Endothelial cell of umbilical vein (primary cell): ENCODE measurements at regions not wholly inside any gene's neighbourhood (a gene's known extent, or its start where the extent isn't known, plus 50 kb on each side); places are given as distances from the start of the nearest gene placed in this dataset.

ENCODE experiments used
- BruUV-seq: library from RNA; stranded (reverse); fragments of 400-500 nt; replicated peaks from 2 replicates; lab custom pipeline; 2021; lab: Mats Ljungman, UMichigan
- CTCF ChIA-PET: fragments of 300-600, 350-600 bp; sonication (Branson Sonifier 250); formaldehyde crosslinking; loops from one replicate; lab custom pipeline; 2021; ENCODE audit warnings: antibody characterized with exemption, inconsistent platforms; lab: Charles Lee
- POLR2A ChIA-PET: fragments of 300-600, 350-600 bp; sonication (Branson Sonifier 250); formaldehyde crosslinking; loops from one replicate; lab custom pipeline; 2021; ENCODE audit warnings: antibody characterized with exemption, inconsistent platforms; lab: Charles Lee
- DNase-seq: peaks from one replicate; pipeline ENCODE4 v3.0.0-alpha.2; 2011; ENCODE audit warnings: low read depth, low spot score
- FAIRE-seq: peaks from 2 replicates; lab custom pipeline; 2011; peaks lifted over from hg19 to GRCh38; lab: Jason Lieb, UNC
- H2AFZ ChIP-seq: 2 replicates; pipeline ENCODE4 v1.6.0; 2012; ENCODE audit warnings: low read depth, low read length, control low read depth, inconsistent platforms
- H3K27ac ChIP-seq: 2 replicates; pipeline ENCODE4 v1.5.1; 2011; ENCODE audit warnings: low read depth, mild to moderate bottlenecking, control low read depth, low read length, moderate library complexity; ENCODE audit not compliant: insufficient read depth
- H3K27me3 ChIP-seq, 2 experiments: 2 replicates each; pipeline versions ENCODE4 v1.6.0 to v1.6.1; 2011; ENCODE audit warnings: low read length in 2 of 2, mixed read lengths in 1 of 2; ENCODE audit not compliant: control insufficient read depth in 2 of 2, insufficient read depth in 2 of 2
- H3K36me3 ChIP-seq, 2 experiments: 2 replicates in 1 of 2; 3 replicates in 1 of 2; pipeline ENCODE4 v1.5.1; 2011; ENCODE audit warnings: low read length in 2 of 2, mild to moderate bottlenecking in 1 of 2, moderate library complexity in 1 of 2; ENCODE audit not compliant: control insufficient read depth in 2 of 2, insufficient read depth in 2 of 2; ENCODE audit errors: extremely low read depth in 1 of 2
- H3K4me1 ChIP-seq: 3 replicates; pipeline ENCODE4 v1.5.1; 2011; ENCODE audit warnings: mild to moderate bottlenecking, low read length; ENCODE audit not compliant: control insufficient read depth, insufficient read depth; ENCODE audit errors: extremely low read depth
- H3K4me2 ChIP-seq: 2 replicates; pipeline ENCODE4 v1.6.1; 2011; ENCODE audit warnings: low read length, control low read depth, mixed read lengths; ENCODE audit not compliant: insufficient read depth
- H3K4me3 ChIP-seq, 3 experiments: fragments of 200-600 bp in 1 of 3; sonication (generic), shearing (Covaris generic) in 1 of 3; replicated peaks in 1 of 3; 2 replicates each; pipeline ENCODE4 v1.5.1; 2011 to 2016; ENCODE audit warnings: control low read depth in 3 of 3, low read length in 3 of 3, mild to moderate bottlenecking in 2 of 3, inconsistent platforms in 1 of 3, low read depth in 1 of 3, moderate library complexity in 1 of 3; ENCODE audit not compliant: insufficient read depth in 1 of 3
- H3K79me2 ChIP-seq: 2 replicates; pipeline ENCODE4 v1.6.0; 2012; ENCODE audit warnings: low read length, inconsistent platforms; ENCODE audit not compliant: control insufficient read depth, insufficient read depth
- H3K9ac ChIP-seq: replicated peaks from 2 replicates; pipeline ENCODE3; 2011; ENCODE audit warnings: low read length, control low read depth; ENCODE audit not compliant: insufficient read depth; ENCODE audit errors: extremely low read depth
- H3K9me1 ChIP-seq: replicated peaks from 3 replicates; pipeline ENCODE4 v1.6.0; 2011; ENCODE audit warnings: mild to moderate bottlenecking, low read length; ENCODE audit not compliant: control insufficient read depth, insufficient read depth; ENCODE audit errors: extremely low read depth
- H3K9me3 ChIP-seq: replicated peaks from 2 replicates; pipeline ENCODE4 v1.5.1; 2012; ENCODE audit warnings: low read length, inconsistent platforms; ENCODE audit not compliant: control insufficient read depth, insufficient read depth
- H4K20me1 ChIP-seq: replicated peaks from 2 replicates; pipeline ENCODE3; 2011; ENCODE audit warnings: mild to moderate bottlenecking, low read length; ENCODE audit not compliant: control insufficient read depth, insufficient read depth; ENCODE audit errors: extremely low read depth
- EZH2 ChIP-seq: IDR thresholded peaks from 2 replicates; pipeline ENCODE4 v1.6.1; 2012; ENCODE audit warnings: borderline replicate concordance, low read depth, mild to moderate bottlenecking, moderate library complexity, low read length, inconsistent platforms; ENCODE audit not compliant: severe bottlenecking
- FOS ChIP-seq: IDR thresholded peaks from 2 replicates; pipeline ENCODE4 v1.6.1; 2011; ENCODE audit warnings: mild to moderate bottlenecking, low read length, moderate library complexity, borderline replicate concordance; ENCODE audit not compliant: insufficient read depth
- GATA2 ChIP-seq: IDR thresholded peaks from 2 replicates; pipeline ENCODE4 v1.7.0; 2011; ENCODE audit warnings: low read depth, mild to moderate bottlenecking, moderate library complexity, mixed read lengths, low read length; ENCODE audit not compliant: insufficient read length, insufficient read depth
- JUN ChIP-seq: IDR thresholded peaks from 2 replicates; pipeline ENCODE4 v1.6.1; 2011; ENCODE audit warnings: borderline replicate concordance, low read depth; ENCODE audit not compliant: insufficient read length, insufficient read depth
- MAX ChIP-seq: IDR thresholded peaks from 2 replicates; pipeline ENCODE4 v1.6.1; 2011; ENCODE audit not compliant: insufficient read depth, insufficient read length
- MYC ChIP-seq: IDR thresholded peaks from one replicate; pipeline ENCODE4 v1.6.1; 2011; ENCODE audit warnings: mild to moderate bottlenecking, low read depth, low read length
- POLR2A ChIP-seq: IDR thresholded peaks from 2 replicates; pipeline ENCODE4 v1.6.1; 2012; ENCODE audit warnings: low read depth, mild to moderate bottlenecking, control low read depth, low read length
- POLR2AphosphoS5 ChIP-seq: IDR thresholded peaks from 2 replicates; pipeline ENCODE4 v1.6.1; 2012; ENCODE audit warnings: low read depth, mild to moderate bottlenecking, control low read depth, low read length, moderate library complexity; ENCODE audit not compliant: insufficient read depth
- dilution Hi-C: fragments of 300-500 bp; cut with MboI; formaldehyde crosslinking; loops from one replicate; pipeline ENCODE4 v1.15.0; 2019; ENCODE audit warnings: low sequenced_read_pairs; ENCODE audit not compliant: extremely low pct_ligation_motif_present
- intact Hi-C: fragments of 100-400 bp; cut with micrococcal nuclease; formaldehyde crosslinking; loops from one replicate; pipeline ENCODE4 v1.10.0; 2022
- TF ChIP-seq, protein P1 (sequence below), 2 donors: IDR thresholded peaks; 1 replicate in 1 of 2; 2 replicates in 1 of 2; pipeline ENCODE4 v1.5.1; 2011; ENCODE audit warnings: low read length in 2 of 2, mild to moderate bottlenecking in 2 of 2, moderate library complexity in 2 of 2, control low read depth in 1 of 2, inconsistent platforms in 1 of 2, low read depth in 1 of 2; ENCODE audit not compliant: insufficient read depth in 1 of 2; ENCODE audit errors: extremely low read depth in 1 of 2

DNA sequence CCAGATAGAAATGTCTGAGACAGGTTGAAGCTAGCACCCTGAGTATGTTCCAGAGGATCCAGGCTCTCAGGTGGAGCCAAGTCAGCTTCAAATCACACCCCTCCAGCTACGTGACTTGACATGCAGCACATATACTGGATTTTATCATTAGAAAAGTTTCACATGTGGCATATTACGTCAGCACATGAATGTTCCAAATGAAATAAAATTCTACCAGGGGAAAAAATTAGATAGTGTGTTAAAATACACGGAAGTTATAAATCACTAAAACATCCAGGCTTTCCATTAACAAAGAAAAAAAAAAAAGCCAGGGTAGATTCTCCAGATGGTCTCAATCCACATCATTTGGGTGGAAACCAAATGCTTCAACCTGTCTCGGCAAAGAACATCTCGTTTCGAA lies 251.6 kb downstream of the MPDZ start:
- Histone ChIP-seq H3K79me2 (no peaks in the 10 kb centered on the region), H3K9me3 (no peaks in the 10 kb centered on the region), H3K27me3 (no peaks in the 10 kb centered on the region), H3K9me1 (no peaks in the 10 kb centered on the region), H3K4me3 (no peak overlapping the region), H3K9ac (no peak overlapping the region), H3K4me2 (no peak overlapping the region), H3K27ac (no peak overlapping the region), H4K20me1 (no peaks in the 10 kb centered on the region), H2AFZ (no peak overlapping the region), H3K36me3 (no peaks in the 10 kb centered on the region), H3K4me1 (no peaks in the 10 kb centered on the region)
- no peak for DNase-seq
- no peak for TF ChIP-seq EZH2
- TF ChIP-seq MAX, result no peak
- TF ChIP-seq POLR2AphosphoS5, result no peak
- TF ChIP-seq, protein P1, sequence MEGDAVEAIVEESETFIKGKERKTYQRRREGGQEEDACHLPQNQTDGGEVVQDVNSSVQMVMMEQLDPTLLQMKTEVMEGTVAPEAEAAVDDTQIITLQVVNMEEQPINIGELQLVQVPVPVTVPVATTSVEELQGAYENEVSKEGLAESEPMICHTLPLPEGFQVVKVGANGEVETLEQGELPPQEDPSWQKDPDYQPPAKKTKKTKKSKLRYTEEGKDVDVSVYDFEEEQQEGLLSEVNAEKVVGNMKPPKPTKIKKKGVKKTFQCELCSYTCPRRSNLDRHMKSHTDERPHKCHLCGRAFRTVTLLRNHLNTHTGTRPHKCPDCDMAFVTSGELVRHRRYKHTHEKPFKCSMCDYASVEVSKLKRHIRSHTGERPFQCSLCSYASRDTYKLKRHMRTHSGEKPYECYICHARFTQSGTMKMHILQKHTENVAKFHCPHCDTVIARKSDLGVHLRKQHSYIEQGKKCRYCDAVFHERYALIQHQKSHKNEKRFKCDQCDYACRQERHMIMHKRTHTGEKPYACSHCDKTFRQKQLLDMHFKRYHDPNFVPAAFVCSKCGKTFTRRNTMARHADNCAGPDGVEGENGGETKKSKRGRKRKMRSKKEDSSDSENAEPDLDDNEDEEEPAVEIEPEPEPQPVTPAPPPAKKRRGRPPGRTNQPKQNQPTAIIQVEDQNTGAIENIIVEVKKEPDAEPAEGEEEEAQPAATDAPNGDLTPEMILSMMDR (IDR thresholded peaks at IDR 0.05; ENCODE audit: extremely low read depth in 1 of 2, insufficient read depth in 1 of 2, low read depth in 1 of 2, low read length in 2 of 2), result no peak
- TF ChIP-seq POLR2A, result no peak
- TF ChIP-seq JUN, result no peak
- TF ChIP-seq MYC, result no peak
- no peak for TF ChIP-seq FOS
- TF ChIP-seq GATA2, result no peak
- BruUV-seq, result no TSS peak
- dilution Hi-C loops (no loop called here), intact Hi-C loops (no loop called here)
- FAIRE-seq, result no peak
- ChIA-PET POLR2A (no interaction called here), CTCF (no interaction called here)
